ENCODE measurements at regions not wholly inside any gene's neighbourhood (a gene's known extent, or its start where the extent isn't known, plus 50 kb on each side); places are given as distances from the start of the nearest gene placed in this dataset.

- TF ChIP-seq CTCF (IDR thresholded peaks at IDR 0.05; ENCODE audit: insufficient read depth, low read length, poor library complexity, severe bottlenecking) = no peak
- TF ChIP-seq EZH2phosphoT487 (conservative IDR thresholded peaks at IDR 0.05; ENCODE audit: low read length) = no peak
Observed at GRCh38 chr16:76854234-76854633, 336.8 kb upstream of the MON1B start.

All from SU-DHL-6 (cell line).